ENCODE measurements at regions not wholly inside any gene's neighbourhood (a gene's known extent, or its start where the extent isn't known, plus 50 kb on each side); places are given as distances from the start of the nearest gene placed in this dataset.

DNA sequence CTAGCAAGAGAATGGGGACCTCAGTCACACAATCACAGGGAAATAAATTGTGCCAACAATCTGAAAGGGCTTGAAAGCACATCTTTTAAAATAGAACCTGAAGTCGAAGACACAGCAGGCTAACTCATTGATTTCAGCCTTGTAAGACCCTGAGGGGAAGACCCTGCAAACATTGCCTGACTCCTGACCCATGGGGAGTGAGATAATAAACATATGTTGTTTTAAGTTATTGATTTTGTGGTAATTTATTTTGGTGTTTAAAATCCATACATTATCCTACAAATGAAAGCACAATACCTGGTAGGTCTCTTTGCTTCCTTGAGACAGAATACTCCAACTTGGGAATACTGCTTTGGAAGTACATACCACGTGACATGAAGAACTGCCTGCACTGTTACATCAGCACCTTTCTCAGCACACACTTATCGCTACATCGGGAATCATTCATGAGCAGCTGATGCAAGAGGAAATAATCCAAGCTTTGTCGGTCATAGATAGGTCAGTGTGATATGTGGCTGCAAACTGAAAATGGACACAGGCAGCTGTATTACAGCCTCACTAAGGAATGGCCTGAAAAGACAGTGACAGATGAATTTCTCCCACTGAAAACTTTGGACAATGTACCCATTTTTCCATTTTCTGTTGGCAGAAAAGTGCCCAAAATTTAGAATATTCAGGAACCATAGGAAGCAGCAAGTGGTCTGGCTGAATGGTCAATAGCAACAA, 494.5 kb upstream of the MAP2 start:
- no peaks in the 10 kb centered on the region for H4K20me1 ChIP-seq (ENCODE audit: insufficient read depth, low read length)
- H3K4me2 ChIP-seq (ENCODE audit: insufficient read depth, low read length): no peak overlapping the region
- no peak for DNase-seq

DNA sequence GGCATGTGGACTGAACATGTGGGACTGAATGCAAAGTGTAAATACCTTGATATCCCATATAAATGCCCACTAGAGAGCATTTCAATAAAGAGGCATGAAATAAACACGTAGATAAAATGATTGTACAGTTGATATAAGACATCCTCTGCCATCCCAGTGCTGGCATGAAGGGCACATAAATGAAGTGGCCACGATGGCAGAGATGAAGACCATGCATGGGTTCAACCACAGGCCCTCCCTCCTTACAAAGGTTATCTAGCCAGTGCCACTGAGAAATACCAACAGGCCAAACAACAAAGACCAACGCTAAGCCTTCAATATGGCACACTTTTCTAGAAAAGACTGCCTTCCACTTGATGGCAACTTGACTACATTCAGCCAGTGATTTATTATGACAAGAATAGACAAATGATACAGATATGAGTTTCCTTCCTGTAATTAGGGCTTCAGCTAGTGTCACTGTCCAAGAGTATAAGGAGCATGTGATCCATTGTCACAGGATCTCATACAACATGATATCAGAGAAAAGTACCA, 493.9 kb upstream of the MAP2 start:
- DNase-seq (no peak), ATAC-seq (ENCODE audit: insufficient read depth, low read depth) (no peak)
- H4K20me1 ChIP-seq (ENCODE audit: insufficient read depth, low read length): no peaks in the 10 kb centered on the region
- no peak overlapping the region for H3K4me3 ChIP-seq (ENCODE audit: low read depth in 1 of 2, low read length in 2 of 2)
- no peaks in the 10 kb centered on the region for H3K79me2 ChIP-seq (ENCODE audit: insufficient read depth, low read length)
- no peak overlapping the region for H2AFZ ChIP-seq (ENCODE audit: low read depth, low read length)
- no peaks in the 10 kb centered on the region for H3K4me1 ChIP-seq (ENCODE audit: insufficient read depth, low read length)
- H3K36me3 ChIP-seq (ENCODE audit: insufficient read depth, low read length): no peaks in the 10 kb centered on the region
- no peak overlapping the region for H3K9ac ChIP-seq (ENCODE audit: low read depth, low read length)
- TF ChIP-seq, protein P1, sequence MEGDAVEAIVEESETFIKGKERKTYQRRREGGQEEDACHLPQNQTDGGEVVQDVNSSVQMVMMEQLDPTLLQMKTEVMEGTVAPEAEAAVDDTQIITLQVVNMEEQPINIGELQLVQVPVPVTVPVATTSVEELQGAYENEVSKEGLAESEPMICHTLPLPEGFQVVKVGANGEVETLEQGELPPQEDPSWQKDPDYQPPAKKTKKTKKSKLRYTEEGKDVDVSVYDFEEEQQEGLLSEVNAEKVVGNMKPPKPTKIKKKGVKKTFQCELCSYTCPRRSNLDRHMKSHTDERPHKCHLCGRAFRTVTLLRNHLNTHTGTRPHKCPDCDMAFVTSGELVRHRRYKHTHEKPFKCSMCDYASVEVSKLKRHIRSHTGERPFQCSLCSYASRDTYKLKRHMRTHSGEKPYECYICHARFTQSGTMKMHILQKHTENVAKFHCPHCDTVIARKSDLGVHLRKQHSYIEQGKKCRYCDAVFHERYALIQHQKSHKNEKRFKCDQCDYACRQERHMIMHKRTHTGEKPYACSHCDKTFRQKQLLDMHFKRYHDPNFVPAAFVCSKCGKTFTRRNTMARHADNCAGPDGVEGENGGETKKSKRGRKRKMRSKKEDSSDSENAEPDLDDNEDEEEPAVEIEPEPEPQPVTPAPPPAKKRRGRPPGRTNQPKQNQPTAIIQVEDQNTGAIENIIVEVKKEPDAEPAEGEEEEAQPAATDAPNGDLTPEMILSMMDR (IDR thresholded peaks at IDR 0.05; ENCODE audit: borderline replicate concordance, extremely low read depth, low read length, poor library complexity, severe bottlenecking): no peak
- no peak for TF ChIP-seq EZH2 (IDR thresholded peaks at IDR 0.05; ENCODE audit: borderline replicate concordance, low read depth, low read length, severe bottlenecking)
- H3K4me2 ChIP-seq (ENCODE audit: insufficient read depth, low read length): no peak overlapping the region
- H3K27me3 ChIP-seq (ENCODE audit: insufficient read depth, low read length, poor library complexity): no peaks in the 10 kb centered on the region
- H3K9me3 ChIP-seq (ENCODE audit: insufficient read depth, low read length, severe bottlenecking): no peaks in the 10 kb centered on the region
- H3K27ac ChIP-seq (ENCODE audit: low read length): no peak overlapping the region

More for the DNA sequence above, 494.5 kb upstream of the MAP2 start:
- no peak overlapping the region for H2AFZ ChIP-seq (ENCODE audit: low read depth, low read length)
- no peaks in the 10 kb centered on the region for H3K79me2 ChIP-seq (ENCODE audit: insufficient read depth, low read length)
- H3K9ac ChIP-seq (ENCODE audit: low read depth, low read length): no peak overlapping the region
- no peaks in the 10 kb centered on the region for H3K27me3 ChIP-seq (ENCODE audit: insufficient read depth, low read length, poor library complexity)
- H3K36me3 ChIP-seq (ENCODE audit: insufficient read depth, low read length): no peaks in the 10 kb centered on the region
- no peaks in the 10 kb centered on the region for H3K9me3 ChIP-seq (ENCODE audit: insufficient read depth, low read length, severe bottlenecking)
- no peak overlapping the region for H3K4me3 ChIP-seq (ENCODE audit: low read depth in 1 of 2, low read length in 2 of 2)
- no peak for ATAC-seq (ENCODE audit: insufficient read depth, low read depth)
- no peak for TF ChIP-seq EZH2 (IDR thresholded peaks at IDR 0.05; ENCODE audit: borderline replicate concordance, low read depth, low read length, severe bottlenecking)
- TF ChIP-seq, protein P1 (IDR thresholded peaks at IDR 0.05; ENCODE audit: borderline replicate concordance, extremely low read depth, low read length, poor library complexity, severe bottlenecking): no peak
- H3K4me1 ChIP-seq (ENCODE audit: insufficient read depth, low read length): no peaks in the 10 kb centered on the region
- H3K27ac ChIP-seq (ENCODE audit: low read length): no peak overlapping the region

GRCh38 chr2:208935531-208935930, 488.3 kb upstream of the MAP2 start:
- Histone ChIP-seq H3K4me3 (ENCODE audit: low read depth in 1 of 2, low read length in 2 of 2) (no peak overlapping the region), H3K9me3 (ENCODE audit: insufficient read depth, low read length, severe bottlenecking) (no peaks in the 10 kb centered on the region), H3K4me1 (ENCODE audit: insufficient read depth, low read length) (no peaks in the 10 kb centered on the region), H3K4me2 (ENCODE audit: insufficient read depth, low read length) (no peak overlapping the region), H2AFZ (ENCODE audit: low read depth, low read length) (no peak overlapping the region), H3K36me3 (ENCODE audit: insufficient read depth, low read length) (no peaks in the 10 kb centered on the region), H3K9ac (ENCODE audit: low read depth, low read length) (no peak overlapping the region), H3K27me3 (ENCODE audit: insufficient read depth, low read length, poor library complexity) (no peaks in the 10 kb centered on the region), H3K79me2 (ENCODE audit: insufficient read depth, low read length) (no peaks in the 10 kb centered on the region), H3K27ac (ENCODE audit: low read length) (no peak overlapping the region), H4K20me1 (ENCODE audit: insufficient read depth, low read length) (no peaks in the 10 kb centered on the region)
- no peak for TF ChIP-seq EZH2 (IDR thresholded peaks at IDR 0.05; ENCODE audit: borderline replicate concordance, low read depth, low read length, severe bottlenecking)
- TF ChIP-seq, protein P1 (IDR thresholded peaks at IDR 0.05; ENCODE audit: borderline replicate concordance, extremely low read depth, low read length, poor library complexity, severe bottlenecking): no peak
- ATAC-seq (ENCODE audit: insufficient read depth, low read depth) (no peak), DNase-seq (no peak)

Data from DND-41 (cell line).